Esophagus muscularis mucosa (tissue), 3 donors: ENCODE measurements at regions not wholly inside any gene's neighbourhood (a gene's known extent, or its start where the extent isn't known, plus 50 kb on each side); places are given as distances from the start of the nearest gene placed in this dataset.

Experiments used
- CTCF ChIP-seq, 3 experiments: fragments of 200-600 bp in 2 of 3; fragments of 450-650 bp in 1 of 3; sonication (generic) in 2 of 3; IDR thresholded peaks; one replicate each; pipeline ENCODE4 v1.5.1; 2017 to 2019; ENCODE audit warnings: antibody characterized with exemption in 3 of 3, mild to moderate bottlenecking in 2 of 3, moderate library complexity in 1 of 3
- POLR2A ChIP-seq: fragments of 450-650 bp; IDR thresholded peaks from one replicate; pipeline ENCODE4 v1.6.1; 2017; ENCODE audit warnings: antibody characterized with exemption, moderate library complexity, mild to moderate bottlenecking, low read depth

- no peak for TF ChIP-seq CTCF (IDR thresholded peaks at IDR 0.05)
- TF ChIP-seq POLR2A = no peak
Observed at GRCh38 chr2:36165132-36165531, 190.4 kb upstream of the CRIM1 start.
